Gastrocnemius medialis (tissue), 4 donors: ENCODE measurements at regions not wholly inside any gene's neighbourhood (a gene's known extent, or its start where the extent isn't known, plus 50 kb on each side); places are given as distances from the start of the nearest gene placed in this dataset.
"Not testable (repeated sequence)": the region's sequence is repeated elsewhere in the genome, so short reads cannot be mapped to it uniquely, and the experiment has no call there.

ENCODE experiments used
- ATAC-seq, 2 donors: fragments of 150-250 bp; one replicate each; pipeline ENCODE4 v1.9.1; 2016
- DNase-seq, 2 donors: peaks; one replicate each; pipeline ENCODE4 v3.0.0-alpha.2; 2019
- H3K27ac ChIP-seq, 4 donors: fragments of 200-600 bp; sonication (generic); 1 replicate in 1 of 4; 2 replicates in 3 of 4; pipeline ENCODE4 v1.5.1; 2016 to 2018; ENCODE audit warnings: mild to moderate bottlenecking in 2 of 4, moderate library complexity in 1 of 4
- H3K27me3 ChIP-seq, 3 donors: fragments of 200-600 bp; sonication (generic) in 2 of 3; 1 replicate in 1 of 3; 2 replicates in 2 of 3; pipeline versions ENCODE4 v1.5.1 to v1.6.0; 2016 to 2019; ENCODE audit warnings: mild to moderate bottlenecking in 1 of 3, moderate library complexity in 1 of 3
- H3K36me3 ChIP-seq, 2 donors: fragments of 200-600 bp; sonication (generic) in 1 of 2; one replicate each; pipeline ENCODE4 v1.5.1; 2017 to 2018
- H3K4me1 ChIP-seq, 2 donors: fragments of 200-600 bp; sonication (generic) in 1 of 2; one replicate each; pipeline ENCODE4 v1.5.1; 2016 to 2017; ENCODE audit warnings: mild to moderate bottlenecking in 2 of 2
- H3K4me3 ChIP-seq, 4 donors: fragments of 200-600 bp; sonication (generic) in 3 of 4; 1 replicate in 1 of 4; 2 replicates in 3 of 4; pipeline ENCODE4 v1.5.1; 2016 to 2019; ENCODE audit warnings: mild to moderate bottlenecking in 2 of 4
- H3K9me3 ChIP-seq, 3 donors: fragments of 200-600 bp; sonication (generic) in 2 of 3; 1 replicate in 1 of 3; 2 replicates in 2 of 3; pipeline ENCODE4 v1.5.1; 2016 to 2019
- POLR2A ChIP-seq, 2 donors: fragments of 450-650 bp; IDR thresholded peaks; one replicate each; pipeline ENCODE4 v1.6.1; 2017; ENCODE audit warnings: antibody characterized with exemption in 2 of 2, mild to moderate bottlenecking in 2 of 2, moderate library complexity in 2 of 2
- in situ Hi-C, 4 donors: fragments of 200-750 bp; cut with MboI; loops; one replicate each; pipeline versions ENCODE4 v1.15.0 to v1.8.0; 2017; ENCODE audit warnings: low sequenced_read_pairs in 4 of 4
- intact Hi-C: fragments of 100-400 bp; cut with DNase I; formaldehyde crosslinking; loops from one replicate; pipeline ENCODE4 v1.15.1; 2023; ENCODE audit warnings: low total_unique reads
- TF ChIP-seq, protein P1 (sequence below), 5 experiments: fragments of 450-650 bp in 3 of 5; fragments of 200-600 bp in 2 of 5; sonication (generic) in 2 of 5; IDR thresholded peaks in 4 of 5; conservative IDR thresholded peaks in 1 of 5; 1 replicate in 4 of 5; 2 replicates in 1 of 5; pipeline ENCODE4 v1.5.1; 2016 to 2019; ENCODE audit warnings: antibody characterized with exemption in 5 of 5, mild to moderate bottlenecking in 3 of 5, moderate library complexity in 3 of 5

DNA sequence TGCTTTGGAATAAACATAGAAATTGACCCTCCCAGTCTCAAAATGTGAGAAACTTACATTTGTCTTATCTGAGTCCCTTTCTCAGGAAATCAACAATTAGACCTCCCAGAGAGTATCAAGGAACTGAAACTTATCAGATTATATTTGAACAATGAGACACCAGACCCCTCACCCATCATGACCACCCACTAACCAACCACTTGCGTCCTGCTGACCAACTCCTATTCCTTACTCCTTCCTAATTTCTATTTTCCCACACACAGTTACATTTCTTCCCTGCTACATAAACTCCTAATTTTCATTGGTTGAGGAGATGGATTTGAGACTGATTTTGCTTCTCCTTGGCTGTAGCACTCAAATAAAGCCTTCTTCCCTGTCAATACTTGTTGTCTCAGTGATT is 97.9 kb downstream of the TPBG start:
- no peak for TF ChIP-seq POLR2A (IDR thresholded peaks at IDR 0.05)
- TF ChIP-seq, protein P1, sequence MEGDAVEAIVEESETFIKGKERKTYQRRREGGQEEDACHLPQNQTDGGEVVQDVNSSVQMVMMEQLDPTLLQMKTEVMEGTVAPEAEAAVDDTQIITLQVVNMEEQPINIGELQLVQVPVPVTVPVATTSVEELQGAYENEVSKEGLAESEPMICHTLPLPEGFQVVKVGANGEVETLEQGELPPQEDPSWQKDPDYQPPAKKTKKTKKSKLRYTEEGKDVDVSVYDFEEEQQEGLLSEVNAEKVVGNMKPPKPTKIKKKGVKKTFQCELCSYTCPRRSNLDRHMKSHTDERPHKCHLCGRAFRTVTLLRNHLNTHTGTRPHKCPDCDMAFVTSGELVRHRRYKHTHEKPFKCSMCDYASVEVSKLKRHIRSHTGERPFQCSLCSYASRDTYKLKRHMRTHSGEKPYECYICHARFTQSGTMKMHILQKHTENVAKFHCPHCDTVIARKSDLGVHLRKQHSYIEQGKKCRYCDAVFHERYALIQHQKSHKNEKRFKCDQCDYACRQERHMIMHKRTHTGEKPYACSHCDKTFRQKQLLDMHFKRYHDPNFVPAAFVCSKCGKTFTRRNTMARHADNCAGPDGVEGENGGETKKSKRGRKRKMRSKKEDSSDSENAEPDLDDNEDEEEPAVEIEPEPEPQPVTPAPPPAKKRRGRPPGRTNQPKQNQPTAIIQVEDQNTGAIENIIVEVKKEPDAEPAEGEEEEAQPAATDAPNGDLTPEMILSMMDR (IDR thresholded peaks at IDR 0.05 in 4 of 5, conservative IDR thresholded peaks at IDR 0.05 in 1 of 5): no peak
- Histone ChIP-seq H3K9me3 (no peaks in the 10 kb centered on the region), H3K36me3 (no peaks in the 10 kb centered on the region), H3K27me3 (no peaks in the 10 kb centered on the region), H3K4me1 (no peaks in the 10 kb centered on the region), H3K4me3 (no peak overlapping the region), H3K27ac (no peak overlapping the region)
- in situ Hi-C loops: no loop called here
- DNase-seq (no peak), ATAC-seq (no peak)
- intact Hi-C loops: no loop called here

DNA sequence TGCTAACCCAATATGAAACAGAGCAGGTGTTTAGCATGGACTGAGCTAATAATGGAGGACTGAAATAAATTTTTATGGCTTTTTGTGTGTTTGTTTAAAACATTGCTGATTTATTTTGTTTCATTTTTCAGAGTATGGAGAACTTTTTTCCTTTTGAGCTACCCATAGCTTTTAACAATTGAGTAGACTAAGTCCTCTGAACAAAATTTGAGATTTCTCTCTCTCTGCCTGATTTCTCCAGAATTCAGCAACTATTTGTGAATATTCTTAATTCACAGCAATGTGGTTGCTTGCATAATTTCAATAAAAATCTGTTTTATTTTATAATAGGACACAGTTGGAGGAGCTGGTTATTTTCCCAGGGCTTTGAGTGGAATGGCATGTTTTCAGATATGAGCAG is 103.7 kb downstream of the TPBG start:
- Histone ChIP-seq H3K9me3 (no peaks in the 10 kb centered on the region), H3K4me3 (no peak overlapping the region), H3K27me3 (no peaks in the 10 kb centered on the region), H3K27ac (no peak overlapping the region), H3K4me1 (no peaks in the 10 kb centered on the region), H3K36me3 (no peaks in the 10 kb centered on the region)
- DNase-seq: no peak
- TF ChIP-seq, protein P1 (IDR thresholded peaks at IDR 0.05 in 4 of 5, conservative IDR thresholded peaks at IDR 0.05 in 1 of 5): no peak
- TF ChIP-seq POLR2A (IDR thresholded peaks at IDR 0.05): no peak
- in situ Hi-C loops: no loop called here
- ATAC-seq: no peak
- intact Hi-C loops: no loop called here

DNA sequence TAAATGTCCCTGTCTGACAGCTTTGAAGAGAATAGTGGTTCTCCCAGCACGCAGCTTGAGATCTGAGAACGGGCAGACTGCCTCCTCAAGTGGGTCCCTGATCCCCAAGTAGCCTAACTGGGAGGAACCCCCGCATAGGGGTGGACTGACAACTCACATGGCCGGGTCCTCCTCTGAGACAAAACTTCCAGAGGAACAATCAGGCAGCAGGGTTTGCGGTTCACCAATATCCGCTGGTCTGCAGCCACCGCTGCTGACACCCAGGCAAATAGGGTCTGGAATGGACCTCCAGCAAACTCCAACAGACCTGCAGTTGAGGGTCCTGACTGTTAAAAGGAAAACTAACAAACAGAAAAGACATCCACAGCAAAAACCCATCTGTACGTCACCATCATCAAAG is 106.5 kb downstream of the TPBG start:
- intact Hi-C loops, H3K4me1 ChIP-seq, in situ Hi-C loops, H3K27me3 ChIP-seq, H3K36me3 ChIP-seq, H3K9me3 ChIP-seq, H3K4me3 ChIP-seq, DNase-seq, ATAC-seq, H3K27ac ChIP-seq: not testable (repeated sequence)

- H3K4me1 ChIP-seq, H3K9me3 ChIP-seq, ATAC-seq, in situ Hi-C loops, H3K27ac ChIP-seq, H3K27me3 ChIP-seq, DNase-seq, H3K36me3 ChIP-seq, intact Hi-C loops, H3K4me3 ChIP-seq: not testable (repeated sequence)
These were observed 111.5 kb downstream of the TPBG start for GRCh38 chr6:82475106-82475505.

GRCh38 chr6:82484001-82484400 is 120.4 kb downstream of the TPBG start:
- no peak for TF ChIP-seq POLR2A (IDR thresholded peaks at IDR 0.05)
- TF ChIP-seq, protein P1 (IDR thresholded peaks at IDR 0.05 in 4 of 5, conservative IDR thresholded peaks at IDR 0.05 in 1 of 5): no peak
- Histone ChIP-seq H3K9me3 (no peaks in the 10 kb centered on the region), H3K27me3 (no peaks in the 10 kb centered on the region), H3K36me3 (no peaks in the 10 kb centered on the region), H3K4me3 (no peak overlapping the region), H3K4me1 (no peaks in the 10 kb centered on the region), H3K27ac (no peak overlapping the region)
- DNase-seq (no peak), ATAC-seq (no peak)
- in situ Hi-C loops (no loop called here), intact Hi-C loops (no loop called here)
